ENCODE measurements at regions not wholly inside any gene's neighbourhood (a gene's known extent, or its start where the extent isn't known, plus 50 kb on each side); places are given as distances from the start of the nearest gene placed in this dataset.
A peak's percentile ranks its signal among the peaks of the same experiment; 100 is the strongest.

DNA sequence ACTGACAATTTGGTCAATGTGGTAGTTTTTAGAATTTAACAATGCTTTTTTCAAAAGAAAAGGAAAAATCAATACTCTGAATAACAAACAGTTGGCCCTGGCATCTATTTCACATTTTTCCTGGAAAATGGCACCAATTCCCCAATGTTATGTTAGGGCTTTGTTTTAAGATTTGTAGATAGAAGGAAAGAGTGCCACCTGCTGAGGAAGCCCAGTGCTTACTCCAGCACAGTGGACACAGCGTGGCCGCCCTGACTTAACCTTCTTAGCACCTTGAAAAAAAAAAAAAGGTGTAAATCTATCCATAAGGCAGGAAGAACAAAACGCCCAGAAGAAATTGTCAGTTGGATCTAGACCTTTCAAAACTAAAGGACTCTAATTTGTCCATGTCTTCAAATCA is 110.7 kb upstream of the CNTN4 start:
- no peak overlapping the region for H3K27ac ChIP-seq (ENCODE audit: insufficient read depth, low read depth, low read length)
- intact Hi-C loops (cut with micrococcal nuclease): no loop called here
- CTCF ChIA-PET: no interaction called here
- H3K9ac ChIP-seq (replicated peaks; ENCODE audit: extremely low read depth, insufficient read depth, low read length): no peak overlapping the region
- POLR2A ChIA-PET: no interaction called here
- peak; percentile 49 for DNase-seq (ENCODE audit: low read depth, low spot score)
- no peak overlapping the region for H3K4me2 ChIP-seq (ENCODE audit: insufficient read depth, low read length)
- no peaks in the 10 kb centered on the region for H3K27me3 ChIP-seq (ENCODE audit: control insufficient read depth in 2 of 2, insufficient read depth in 2 of 2, low read length in 2 of 2)
- dilution Hi-C loops (cut with MboI; ENCODE audit: extremely low pct_ligation_motif_present, low sequenced_read_pairs): no loop called here
- no peak for TF ChIP-seq GATA2 (IDR thresholded peaks at IDR 0.05; ENCODE audit: insufficient read depth, insufficient read length, low read depth, low read length)
- TF ChIP-seq, protein P1, sequence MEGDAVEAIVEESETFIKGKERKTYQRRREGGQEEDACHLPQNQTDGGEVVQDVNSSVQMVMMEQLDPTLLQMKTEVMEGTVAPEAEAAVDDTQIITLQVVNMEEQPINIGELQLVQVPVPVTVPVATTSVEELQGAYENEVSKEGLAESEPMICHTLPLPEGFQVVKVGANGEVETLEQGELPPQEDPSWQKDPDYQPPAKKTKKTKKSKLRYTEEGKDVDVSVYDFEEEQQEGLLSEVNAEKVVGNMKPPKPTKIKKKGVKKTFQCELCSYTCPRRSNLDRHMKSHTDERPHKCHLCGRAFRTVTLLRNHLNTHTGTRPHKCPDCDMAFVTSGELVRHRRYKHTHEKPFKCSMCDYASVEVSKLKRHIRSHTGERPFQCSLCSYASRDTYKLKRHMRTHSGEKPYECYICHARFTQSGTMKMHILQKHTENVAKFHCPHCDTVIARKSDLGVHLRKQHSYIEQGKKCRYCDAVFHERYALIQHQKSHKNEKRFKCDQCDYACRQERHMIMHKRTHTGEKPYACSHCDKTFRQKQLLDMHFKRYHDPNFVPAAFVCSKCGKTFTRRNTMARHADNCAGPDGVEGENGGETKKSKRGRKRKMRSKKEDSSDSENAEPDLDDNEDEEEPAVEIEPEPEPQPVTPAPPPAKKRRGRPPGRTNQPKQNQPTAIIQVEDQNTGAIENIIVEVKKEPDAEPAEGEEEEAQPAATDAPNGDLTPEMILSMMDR (IDR thresholded peaks at IDR 0.05; ENCODE audit: extremely low read depth in 1 of 2, insufficient read depth in 1 of 2, low read depth in 1 of 2, low read length in 2 of 2): peak; percentile 43 to 48
- H3K4me1 ChIP-seq (ENCODE audit: control insufficient read depth, extremely low read depth, insufficient read depth, low read length): no peaks in the 10 kb centered on the region
- no peaks in the 10 kb centered on the region for H3K9me1 ChIP-seq (replicated peaks; ENCODE audit: control insufficient read depth, extremely low read depth, insufficient read depth, low read length)
- H2AFZ ChIP-seq (ENCODE audit: low read depth, low read length): no peak overlapping the region
- no peaks in the 10 kb centered on the region for H3K79me2 ChIP-seq (ENCODE audit: control insufficient read depth, insufficient read depth, low read length)
- no peaks in the 10 kb centered on the region for H4K20me1 ChIP-seq (replicated peaks; ENCODE audit: control insufficient read depth, extremely low read depth, insufficient read depth, low read length)
- no peaks in the 10 kb centered on the region for H3K36me3 ChIP-seq (ENCODE audit: control insufficient read depth in 2 of 2, extremely low read depth in 1 of 2, insufficient read depth in 2 of 2, low read length in 2 of 2)
- H3K9me3 ChIP-seq (replicated peaks; ENCODE audit: control insufficient read depth, insufficient read depth, low read length): no peaks in the 10 kb centered on the region
- H3K4me3 ChIP-seq (replicated peaks in 1 of 3; ENCODE audit: insufficient read depth in 1 of 3, low read depth in 1 of 3, low read length in 3 of 3): no peak overlapping the region
- no TSS peak for BruUV-seq (replicated peaks)
- peak; percentile 61 for FAIRE-seq

DNA sequence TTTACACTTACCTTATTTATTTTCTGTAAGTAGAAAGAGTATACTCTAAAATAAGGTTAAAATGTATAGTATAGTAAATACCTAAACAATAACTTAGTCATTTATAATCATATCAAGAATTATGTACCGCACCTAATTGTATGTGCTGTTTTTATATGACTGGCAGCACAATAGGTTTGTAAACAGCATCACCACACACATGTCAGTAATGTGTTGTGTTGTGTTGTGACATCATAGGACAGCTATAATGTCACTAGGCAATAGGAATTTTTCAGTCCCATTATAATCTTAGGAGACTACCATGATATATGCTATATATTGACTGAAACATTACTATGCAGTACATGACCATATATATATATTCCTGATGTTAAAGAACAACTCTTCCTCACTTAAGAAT is 99.9 kb upstream of the CNTN4 start:
- DNase-seq (ENCODE audit: low read depth, low spot score) (no peak), FAIRE-seq (no peak)
- Histone ChIP-seq H3K4me1 (ENCODE audit: control insufficient read depth, extremely low read depth, insufficient read depth, low read length) (no peaks in the 10 kb centered on the region), H3K36me3 (ENCODE audit: control insufficient read depth in 2 of 2, extremely low read depth in 1 of 2, insufficient read depth in 2 of 2, low read length in 2 of 2) (no peaks in the 10 kb centered on the region), H3K4me2 (ENCODE audit: insufficient read depth, low read length) (no peak overlapping the region), H3K27me3 (ENCODE audit: control insufficient read depth in 2 of 2, insufficient read depth in 2 of 2, low read length in 2 of 2) (no peaks in the 10 kb centered on the region), H2AFZ (ENCODE audit: low read depth, low read length) (no peak overlapping the region), H4K20me1 (replicated peaks; ENCODE audit: control insufficient read depth, extremely low read depth, insufficient read depth, low read length) (no peaks in the 10 kb centered on the region), H3K79me2 (ENCODE audit: control insufficient read depth, insufficient read depth, low read length) (no peaks in the 10 kb centered on the region), H3K9ac (replicated peaks; ENCODE audit: extremely low read depth, insufficient read depth, low read length) (no peak overlapping the region), H3K9me3 (replicated peaks; ENCODE audit: control insufficient read depth, insufficient read depth, low read length) (no peaks in the 10 kb centered on the region), H3K9me1 (replicated peaks; ENCODE audit: control insufficient read depth, extremely low read depth, insufficient read depth, low read length) (no peaks in the 10 kb centered on the region), H3K27ac (ENCODE audit: insufficient read depth, low read depth, low read length) (no peak overlapping the region), H3K4me3 (replicated peaks in 1 of 3; ENCODE audit: insufficient read depth in 1 of 3, low read depth in 1 of 3, low read length in 3 of 3) (no peak overlapping the region)
- dilution Hi-C loops (cut with MboI; ENCODE audit: extremely low pct_ligation_motif_present, low sequenced_read_pairs): no loop called here
- POLR2A ChIA-PET: no interaction called here
- TF ChIP-seq POLR2A (IDR thresholded peaks at IDR 0.05; ENCODE audit: low read depth, low read length) (no peak), EZH2 (IDR thresholded peaks at IDR 0.05; ENCODE audit: borderline replicate concordance, low read depth, low read length, severe bottlenecking) (no peak), POLR2AphosphoS5 (IDR thresholded peaks at IDR 0.05; ENCODE audit: insufficient read depth, low read depth, low read length) (no peak), FOS (IDR thresholded peaks at IDR 0.05; ENCODE audit: borderline replicate concordance, insufficient read depth, low read length) (no peak), JUN (IDR thresholded peaks at IDR 0.05; ENCODE audit: borderline replicate concordance, insufficient read depth, insufficient read length, low read depth) (no peak), MYC (IDR thresholded peaks at IDR 0.05; ENCODE audit: low read depth, low read length) (no peak), GATA2 (IDR thresholded peaks at IDR 0.05; ENCODE audit: insufficient read depth, insufficient read length, low read depth, low read length) (no peak)
- TF ChIP-seq, protein P2, sequence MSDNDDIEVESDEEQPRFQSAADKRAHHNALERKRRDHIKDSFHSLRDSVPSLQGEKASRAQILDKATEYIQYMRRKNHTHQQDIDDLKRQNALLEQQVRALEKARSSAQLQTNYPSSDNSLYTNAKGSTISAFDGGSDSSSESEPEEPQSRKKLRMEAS (IDR thresholded peaks at IDR 0.05; ENCODE audit: insufficient read depth, insufficient read length): no peak
- TF ChIP-seq, protein P1 (IDR thresholded peaks at IDR 0.05; ENCODE audit: extremely low read depth in 1 of 2, insufficient read depth in 1 of 2, low read depth in 1 of 2, low read length in 2 of 2): no peak
- no TSS peak for BruUV-seq (replicated peaks)
- CTCF ChIA-PET: no interaction called here
- intact Hi-C loops (cut with micrococcal nuclease): no loop called here
